ENCODE measurements at regions not wholly inside any gene's neighbourhood (a gene's known extent, or its start where the extent isn't known, plus 50 kb on each side); places are given as distances from the start of the nearest gene placed in this dataset.

DNA sequence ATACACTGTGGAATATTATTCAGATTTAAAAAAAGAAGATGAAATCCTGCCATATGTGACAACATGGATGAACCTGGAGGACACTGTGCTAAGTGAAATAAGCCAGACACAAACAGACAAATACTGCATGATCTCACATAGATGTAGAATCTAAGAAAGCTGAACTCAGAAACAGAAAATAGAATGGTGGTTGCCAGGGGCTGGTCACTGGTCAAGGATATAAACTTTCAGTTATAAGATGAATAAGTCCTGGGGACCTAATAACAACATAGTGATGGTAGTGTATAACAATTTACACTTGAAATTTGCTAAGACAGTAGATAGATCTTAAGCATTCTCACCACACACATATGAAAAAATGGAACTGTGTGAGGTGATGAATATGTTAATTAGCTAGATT is 161.3 kb upstream of the TMCC3 start:
- TF ChIP-seq EZH2 (IDR thresholded peaks at IDR 0.05): no peak
- no peak for TF ChIP-seq POLR2AphosphoS5 (IDR thresholded peaks at IDR 0.05; ENCODE audit: borderline replicate concordance, low read depth, low read length)

Measured in SK-N-MC (cell line).